IMR-90 (cell line): ENCODE measurements at regions not wholly inside any gene's neighbourhood (a gene's known extent, or its start where the extent isn't known, plus 50 kb on each side); places are given as distances from the start of the nearest gene placed in this dataset.

ENCODE experiments used
- ATAC-seq: fragments of 200-7000 bp; cut with Tn5 transposase; 2 replicates; pipeline ENCODE4 v1.9.1; 2020; ENCODE audit warnings: low read depth, mild to moderate bottlenecking, moderate library complexity
- BruUV-seq: library from RNA; stranded (reverse); fragments of 400-500 nt; replicated peaks from 2 replicates; lab custom pipeline; 2021; lab: Mats Ljungman, UMichigan
- CTCF ChIA-PET: fragments of 300-600 bp; formaldehyde crosslinking; extraction: SDS; loops from one replicate; lab custom pipeline; 2021; ENCODE audit warnings: antibody characterized with exemption; lab: Yijun Ruan, JAX
- POLR2A ChIA-PET: fragments of 300-600 bp; sonication (Branson Sonifier 250); formaldehyde crosslinking; loops from one replicate; lab custom pipeline; 2022; ENCODE audit warnings: antibody characterized with exemption; ENCODE audit not compliant: unreplicated experiment; lab: Charles Lee
- DNase-seq: peaks from one replicate; pipeline ENCODE4 v3.0.0; 2013
- H2AFZ ChIP-seq: replicated peaks from 2 replicates; pipeline ENCODE3; 2013; ENCODE audit warnings: low read length, mild to moderate bottlenecking; ENCODE audit not compliant: poor library complexity
- H2AK5ac ChIP-seq: 2 replicates; pipeline ENCODE4 v1.6.1; 2013; ENCODE audit warnings: low read depth, low read length, inconsistent platforms
- H2AK9ac ChIP-seq: replicated peaks from 2 replicates; pipeline ENCODE3; 2013; ENCODE audit warnings: mild to moderate bottlenecking, low read depth, low read length, moderate library complexity; ENCODE audit not compliant: poor library complexity
- H2BK120ac ChIP-seq: 2 replicates; pipeline ENCODE4 v1.6.1; 2013; ENCODE audit warnings: low read depth, low read length, inconsistent platforms
- H2BK15ac ChIP-seq: 3 replicates; pipeline ENCODE4 v1.6.1; 2013; ENCODE audit warnings: low read depth, low read length, inconsistent platforms
- H2BK20ac ChIP-seq: 2 replicates; pipeline ENCODE4 v1.6.1; 2013; ENCODE audit warnings: low read depth, mild to moderate bottlenecking, inconsistent platforms, low read length, moderate library complexity
- H2BK5ac ChIP-seq: 2 replicates; pipeline ENCODE4 v1.6.1; 2013; ENCODE audit warnings: mild to moderate bottlenecking, low read depth, low read length, inconsistent platforms; ENCODE audit not compliant: poor library complexity, severe bottlenecking
- H3K14ac ChIP-seq: replicated peaks from 2 replicates; pipeline ENCODE4 v1.6.1; 2013; ENCODE audit warnings: low read depth, low read length, inconsistent platforms
- H3K18ac ChIP-seq: 2 replicates; pipeline ENCODE4 v1.6.1; 2013; ENCODE audit warnings: low read depth, low read length, control low read depth
- H3K23ac ChIP-seq: 2 replicates; pipeline ENCODE4 v1.6.1; 2013; ENCODE audit warnings: low read depth, low read length, inconsistent platforms
- H3K27ac ChIP-seq: 2 replicates; pipeline ENCODE4 v1.5.1; 2013; ENCODE audit warnings: mild to moderate bottlenecking, control low read depth, low read length; ENCODE audit not compliant: insufficient read depth
- H3K27me3 ChIP-seq: 2 replicates; pipeline ENCODE4 v1.6.1; 2013; ENCODE audit warnings: low read length; ENCODE audit not compliant: control insufficient read depth, insufficient read depth
- H3K36me3 ChIP-seq: 2 replicates; pipeline ENCODE4 v1.6.1; 2013; ENCODE audit warnings: low read length, mixed read lengths; ENCODE audit not compliant: control insufficient read depth, insufficient read depth
- H3K4ac ChIP-seq: 2 replicates; pipeline ENCODE4 v1.6.1; 2013; ENCODE audit warnings: low read depth, low read length, inconsistent platforms
- H3K4me1 ChIP-seq: 2 replicates; pipeline ENCODE4 v1.6.1; 2013; ENCODE audit warnings: low read length, mixed read lengths; ENCODE audit not compliant: control insufficient read depth, insufficient read depth
- H3K4me2 ChIP-seq: 2 replicates; pipeline ENCODE4 v1.6.1; 2013; ENCODE audit warnings: low read depth, mild to moderate bottlenecking, control low read depth, low read length, moderate library complexity
- H3K4me3 ChIP-seq: 2 replicates; pipeline ENCODE4 v1.5.1; 2013; ENCODE audit warnings: low read depth, mild to moderate bottlenecking, control low read depth, low read length, moderate library complexity; ENCODE audit not compliant: insufficient read depth
- H3K56ac ChIP-seq: 2 replicates; pipeline ENCODE4 v1.6.1; 2013; ENCODE audit warnings: low read length, inconsistent platforms; ENCODE audit not compliant: insufficient read depth; ENCODE audit errors: extremely low read depth
- H3K79me1 ChIP-seq, 2 experiments: 2 replicates each; pipeline ENCODE4 v1.6.1; 2013; ENCODE audit warnings: low read length in 2 of 2, inconsistent platforms in 1 of 2, low read depth in 1 of 2
- H3K9ac ChIP-seq: 2 replicates; pipeline ENCODE4 v1.6.1; 2013; ENCODE audit warnings: low read depth, low read length, control low read depth
- H3K9me1 ChIP-seq: 2 replicates; pipeline ENCODE4 v1.6.1; 2013; ENCODE audit warnings: low read length, inconsistent platforms; ENCODE audit not compliant: insufficient read depth
- H3K9me3 ChIP-seq: 2 replicates; pipeline ENCODE4 v1.6.1; 2013; ENCODE audit warnings: low read length; ENCODE audit not compliant: control insufficient read depth, insufficient read depth
- H4K20me1 ChIP-seq: 2 replicates; pipeline ENCODE4 v1.6.1; 2013; ENCODE audit warnings: low read length, inconsistent platforms; ENCODE audit not compliant: insufficient read depth
- H4K5ac ChIP-seq: 2 replicates; pipeline ENCODE4 v1.6.1; 2013; ENCODE audit warnings: mild to moderate bottlenecking, low read depth, low read length, control low read depth
- H4K8ac ChIP-seq, 2 experiments: 2 replicates each; pipeline ENCODE4 v1.6.1; 2013; ENCODE audit warnings: low read depth in 2 of 2, low read length in 2 of 2, control low read depth in 1 of 2, inconsistent platforms in 1 of 2
- H4K91ac ChIP-seq: 2 replicates; pipeline ENCODE4 v1.6.1; 2013; ENCODE audit warnings: low read depth, low read length, inconsistent platforms; ENCODE audit not compliant: insufficient read depth
- SMC3 ChIP-seq: fragments of 150-350 bp; IDR thresholded peaks from 2 replicates; pipeline ENCODE4 v1.6.1; 2016; ENCODE audit warnings: low read depth, mild to moderate bottlenecking, antibody characterized with exemption, low read length, moderate library complexity
- WGBS, 2 experiments: methylation state at CpG; one replicate each; pipeline versions ENCODE4 v1.1.5 to v1.1.7; 2013; ENCODE audit warnings: missing lambda C conversion rate in 2 of 2; ENCODE audit not compliant: insufficient read length in 1 of 2; ENCODE audit errors: extremely low coverage in 2 of 2; 5-methylcytosine and 5-hydroxymethylcytosine counted together
- dilution Hi-C: fragments of 300-500 bp; cut with HindIII; formaldehyde crosslinking; loops from one replicate; pipeline ENCODE4 v1.14.3; 2018; ENCODE audit warnings: low sequenced_read_pairs; ENCODE audit not compliant: unreplicated experiment
- in situ Hi-C: fragments of 300-500 bp; cut with MboI; formaldehyde crosslinking; loops from 3 replicates; pipeline ENCODE4 v1.14.3; 2019; ENCODE audit warnings: low sequenced_read_pairs, inconsistent platforms, mixed read lengths
- intact Hi-C: fragments of 100-400 bp; cut with micrococcal nuclease; formaldehyde crosslinking; loops from 2 replicates; pipeline ENCODE4 v1.10.0; 2022

GRCh38 chr7:85627791-85628586 is 441.1 kb upstream of the SEMA3D start:
- dilution Hi-C loops: no loop called here
- no peak for DNase-seq

More at GRCh38 chr7:85627791-85628586, 441.1 kb upstream of the SEMA3D start:
- Histone ChIP-seq H3K4me1 (no peaks in the 10 kb centered on the region), H2AK9ac (no peak overlapping the region), H3K4me3 (no peak overlapping the region), H3K14ac (no peak overlapping the region), H3K23ac (no peak overlapping the region), H2BK120ac (no peak overlapping the region), H3K4me2 (no peak overlapping the region), H3K27ac (no peak overlapping the region), H4K91ac (no peak overlapping the region), H4K8ac (no peak overlapping the region), H3K27me3 (no peaks in the 10 kb centered on the region), H4K5ac (no peak overlapping the region), H2BK20ac (no peak overlapping the region), H3K9me3 (no peaks in the 10 kb centered on the region), H3K18ac (no peak overlapping the region), H4K20me1 (no peaks in the 10 kb centered on the region), H3K79me1 (no peaks in the 10 kb centered on the region), H2AK5ac (no peak overlapping the region), H2BK15ac (no peak overlapping the region), H3K36me3 (no peaks in the 10 kb centered on the region), H3K4ac (no peak overlapping the region), H2BK5ac (no peak overlapping the region), H2AFZ (no peak overlapping the region), H3K9me1 (no peaks in the 10 kb centered on the region), H3K56ac (no peak overlapping the region), H3K9ac (no peak overlapping the region)
- ChIA-PET CTCF (no interaction called here), POLR2A (no interaction called here)
- no TSS peak for BruUV-seq
- WGBS, 2 experiments: 100% methylated on average over 1 of the region's 5 CpGs; no CpG with 5 or more reads in 1 of the 2 experiments
- in situ Hi-C loops: no loop called here
- no peak for ATAC-seq
- intact Hi-C loops: no loop called here
- no peak for TF ChIP-seq SMC3
